SK-N-SH treated with all-trans-retinoic acid at 6 μM for 48 hours (cell line): ENCODE measurements at regions not wholly inside any gene's neighbourhood (a gene's known extent, or its start where the extent isn't known, plus 50 kb on each side); places are given as distances from the start of the nearest gene placed in this dataset.

ENCODE experiments used
- ATAC-seq: fragments of 200-7000 bp; cut with Tn5 transposase; 3 replicates; pipeline ENCODE4 v1.9.1; 2020; ENCODE audit warnings: mild to moderate bottlenecking, moderate library complexity
- ARNTL ChIP-seq: fragments of 450-650 bp; formaldehyde crosslinking; IDR thresholded peaks from 2 replicates; pipeline ENCODE4 v1.5.0; 2020; ENCODE audit warnings: low read depth, mild to moderate bottlenecking, moderate library complexity, borderline replicate concordance
- BACH2 ChIP-seq: fragments of 250-450 bp; sonication (Bioruptor Pico); IDR thresholded peaks from 2 replicates; pipeline ENCODE4 v1.9.0; 2021; ENCODE audit warnings: mild to moderate bottlenecking, borderline replicate concordance
- CSDC2 ChIP-seq: fragments of 250-450 bp; sonication (Bioruptor Pico); IDR thresholded peaks from 2 replicates; pipeline ENCODE4 v1.5.0; 2020; ENCODE audit warnings: mild to moderate bottlenecking, moderate library complexity
- CSRNP3 ChIP-seq: fragments of 250-450 bp; sonication (Bioruptor Pico); IDR thresholded peaks from 2 replicates; pipeline ENCODE4 v1.5.1; 2021; ENCODE audit warnings: mild to moderate bottlenecking, moderate library complexity
- OSR1 ChIP-seq: fragments of 250-450 bp; sonication (Bioruptor Pico); IDR thresholded peaks from 2 replicates; pipeline ENCODE4 v1.8.0; 2022; ENCODE audit warnings: moderate library complexity, mild to moderate bottlenecking, inconsistent platforms
- PATZ1 ChIP-seq: fragments of 250-450 bp; sonication (Bioruptor Pico); IDR thresholded peaks from 2 replicates; pipeline ENCODE4 v1.8.0; 2020; ENCODE audit warnings: mild to moderate bottlenecking, moderate library complexity, borderline replicate concordance
- PPARA ChIP-seq: fragments of 250-450 bp; sonication (Bioruptor Pico); IDR thresholded peaks from 2 replicates; pipeline ENCODE4 v1.5.0; 2020; ENCODE audit warnings: mild to moderate bottlenecking, borderline replicate concordance
- RARB ChIP-seq: fragments of 250-450 bp; sonication (Bioruptor Pico); IDR thresholded peaks from 2 replicates; pipeline ENCODE4 v1.8.0; 2021; ENCODE audit warnings: mild to moderate bottlenecking, moderate library complexity
- TCF4 ChIP-seq: fragments of 250-450 bp; sonication (Bioruptor Pico); IDR thresholded peaks from 2 replicates; pipeline ENCODE4 v1.8.0; 2021; ENCODE audit warnings: mild to moderate bottlenecking, moderate library complexity, borderline replicate concordance
- TOX ChIP-seq: fragments of 250-450 bp; sonication (Bioruptor Pico); IDR thresholded peaks from 2 replicates; pipeline ENCODE4 v1.8.0; 2021; ENCODE audit warnings: mild to moderate bottlenecking, moderate library complexity, borderline replicate concordance
- ZC3H10 ChIP-seq: fragments of 250-450 bp; sonication (Bioruptor Pico); IDR thresholded peaks from 2 replicates; pipeline ENCODE4 v1.5.1; 2021; ENCODE audit warnings: mild to moderate bottlenecking, moderate library complexity
- ZFP3 ChIP-seq: fragments of 250-450 bp; sonication (Bioruptor Pico); IDR thresholded peaks from 2 replicates; pipeline ENCODE4 v1.5.0; 2020; ENCODE audit warnings: mild to moderate bottlenecking, moderate library complexity
- ZNF565 ChIP-seq: fragments of 450-650 bp; formaldehyde crosslinking; conservative IDR thresholded peaks from 2 replicates; pipeline ENCODE4 v1.5.0; 2020; ENCODE audit warnings: low read depth, mild to moderate bottlenecking, moderate library complexity
- ZNF70 ChIP-seq: fragments of 450-650 bp; formaldehyde crosslinking; IDR thresholded peaks from 2 replicates; pipeline ENCODE4 v1.5.0; 2020; ENCODE audit warnings: mild to moderate bottlenecking, moderate library complexity
- ZNF8 ChIP-seq: fragments of 450-650 bp; formaldehyde crosslinking; IDR thresholded peaks from 2 replicates; pipeline ENCODE4 v1.5.0; 2020; ENCODE audit warnings: mild to moderate bottlenecking, moderate library complexity
- TF ChIP-seq, protein P1 (sequence below): fragments of 250-450 bp; sonication (Bioruptor Pico); IDR thresholded peaks from 2 replicates; pipeline ENCODE4 v1.5.1; 2020; ENCODE audit warnings: low read depth, mild to moderate bottlenecking, moderate library complexity
- TF ChIP-seq, protein P2 (sequence below): fragments of 250-450 bp; sonication (Bioruptor Pico); IDR thresholded peaks from 2 replicates; pipeline ENCODE4 v1.8.0; 2021; ENCODE audit warnings: low read depth, mild to moderate bottlenecking, moderate library complexity, borderline replicate concordance

- no peak for TF ChIP-seq CSRNP3 (CRISPR knock-in tag)
- TF ChIP-seq RARB (CRISPR knock-in tag), result no peak
- TF ChIP-seq ZNF70 (CRISPR knock-in tag), result no peak
- no peak for TF ChIP-seq ARNTL (CRISPR knock-in tag)
- TF ChIP-seq, protein P1, sequence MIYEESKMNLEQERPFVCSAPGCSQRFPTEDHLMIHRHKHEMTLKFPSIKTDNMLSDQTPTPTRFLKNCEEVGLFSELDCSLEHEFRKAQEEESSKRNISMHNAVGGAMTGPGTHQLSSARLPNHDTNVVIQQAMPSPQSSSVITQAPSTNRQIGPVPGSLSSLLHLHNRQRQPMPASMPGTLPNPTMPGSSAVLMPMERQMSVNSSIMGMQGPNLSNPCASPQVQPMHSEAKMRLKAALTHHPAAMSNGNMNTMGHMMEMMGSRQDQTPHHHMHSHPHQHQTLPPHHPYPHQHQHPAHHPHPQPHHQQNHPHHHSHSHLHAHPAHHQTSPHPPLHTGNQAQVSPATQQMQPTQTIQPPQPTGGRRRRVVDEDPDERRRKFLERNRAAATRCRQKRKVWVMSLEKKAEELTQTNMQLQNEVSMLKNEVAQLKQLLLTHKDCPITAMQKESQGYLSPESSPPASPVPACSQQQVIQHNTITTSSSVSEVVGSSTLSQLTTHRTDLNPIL, result no peak
Observed at GRCh38 chr4:27267970-27268355, 407.3 kb downstream of the STIM2 start (continued).

- no peak for TF ChIP-seq PPARA (CRISPR knock-in tag)
- TF ChIP-seq ZNF565 (CRISPR knock-in tag), result no peak
- TF ChIP-seq, all 23 proteins: peak for 0
- no peak for ATAC-seq
Observed at GRCh38 chr4:27270435-27270834, 409.8 kb downstream of the STIM2 start.

GRCh38 chr4:27271555-27271954, 410.9 kb downstream of the STIM2 start:
- ATAC-seq, result no peak

DNA sequence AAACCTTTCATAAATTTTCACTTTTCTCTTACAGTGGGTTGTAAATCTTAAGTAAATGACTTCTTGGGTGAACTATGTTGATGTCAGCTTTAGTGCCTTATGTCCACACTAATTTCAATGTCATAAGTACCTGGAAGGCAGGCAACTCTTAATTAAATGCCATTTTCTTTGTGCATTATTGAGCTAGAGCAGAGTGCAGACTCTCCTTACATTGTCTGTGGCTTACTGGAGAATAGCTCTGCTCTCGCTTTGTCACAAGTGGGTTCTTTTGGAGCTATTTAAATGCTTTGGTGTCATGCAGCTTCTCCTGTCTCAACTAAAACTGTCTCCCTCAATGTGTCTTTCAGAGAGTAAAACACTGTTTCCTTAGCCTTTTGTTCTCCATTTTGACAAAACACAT, 411.6 kb downstream of the STIM2 start:
- ATAC-seq, result no peak
- TF ChIP-seq, protein P1, result no peak
- no peak for TF ChIP-seq ZNF70 (CRISPR knock-in tag)
- no peak for TF ChIP-seq PATZ1

More at GRCh38 chr4:27271555-27271954, 410.9 kb downstream of the STIM2 start:
- TF ChIP-seq OSR1 (CRISPR knock-in tag), result no peak
- TF ChIP-seq ZNF70 (CRISPR knock-in tag), result no peak
- TF ChIP-seq TOX (CRISPR knock-in tag), result no peak
- no peak for TF ChIP-seq ZNF565 (CRISPR knock-in tag)
- TF ChIP-seq ARNTL (CRISPR knock-in tag), result no peak
- no peak for TF ChIP-seq PATZ1
- TF ChIP-seq ZFP3 (CRISPR knock-in tag), result no peak
- no peak for TF ChIP-seq RARB (CRISPR knock-in tag)
- TF ChIP-seq, protein P1, result no peak
- TF ChIP-seq BACH2, result no peak
- no peak for TF ChIP-seq ZC3H10
- no peak for TF ChIP-seq ZNF8 (CRISPR knock-in tag)

DNA sequence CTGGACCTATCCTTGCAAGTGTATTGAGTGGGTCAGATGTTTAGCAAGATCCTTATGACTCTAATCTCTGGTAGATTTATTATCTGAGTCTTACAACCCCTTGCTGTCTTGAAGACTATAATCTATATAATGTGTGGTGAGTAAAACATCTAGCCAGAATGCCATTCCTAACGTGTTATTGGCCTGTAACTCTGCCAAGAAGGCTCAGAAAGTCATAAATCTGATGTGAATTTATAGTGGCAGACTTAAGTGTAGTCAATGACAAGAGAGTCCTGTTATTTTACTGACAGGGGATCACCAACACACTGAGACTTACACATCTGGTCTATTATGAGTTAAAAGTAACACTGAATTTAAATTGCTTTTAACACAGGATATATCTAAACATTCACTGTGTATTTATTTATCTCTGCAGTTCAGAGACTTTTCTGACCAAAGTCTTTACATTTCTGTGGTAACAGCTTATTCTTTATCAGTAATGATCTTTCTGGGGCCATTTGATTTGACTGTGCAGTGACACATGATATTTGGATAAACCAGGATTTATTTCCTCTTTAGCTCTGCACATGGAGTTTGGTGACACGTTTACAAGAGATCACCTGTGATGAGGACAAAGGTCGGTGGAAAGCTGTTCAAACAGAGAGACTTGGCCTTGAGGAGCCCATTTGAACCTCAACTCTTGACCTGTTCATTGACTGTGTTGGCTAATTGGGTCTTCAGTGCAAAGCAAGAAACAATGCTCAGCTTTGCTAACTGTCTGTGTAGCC, 415.8 kb downstream of the STIM2 start:
- TF ChIP-seq ZNF8 (CRISPR knock-in tag) (no peak), CSDC2 (CRISPR knock-in tag) (no peak), TCF4 (no peak), PPARA (CRISPR knock-in tag) (no peak), ZNF565 (CRISPR knock-in tag) (no peak), ARNTL (CRISPR knock-in tag) (no peak), TOX (CRISPR knock-in tag) (no peak), PATZ1 (no peak)
- TF ChIP-seq, protein P2, sequence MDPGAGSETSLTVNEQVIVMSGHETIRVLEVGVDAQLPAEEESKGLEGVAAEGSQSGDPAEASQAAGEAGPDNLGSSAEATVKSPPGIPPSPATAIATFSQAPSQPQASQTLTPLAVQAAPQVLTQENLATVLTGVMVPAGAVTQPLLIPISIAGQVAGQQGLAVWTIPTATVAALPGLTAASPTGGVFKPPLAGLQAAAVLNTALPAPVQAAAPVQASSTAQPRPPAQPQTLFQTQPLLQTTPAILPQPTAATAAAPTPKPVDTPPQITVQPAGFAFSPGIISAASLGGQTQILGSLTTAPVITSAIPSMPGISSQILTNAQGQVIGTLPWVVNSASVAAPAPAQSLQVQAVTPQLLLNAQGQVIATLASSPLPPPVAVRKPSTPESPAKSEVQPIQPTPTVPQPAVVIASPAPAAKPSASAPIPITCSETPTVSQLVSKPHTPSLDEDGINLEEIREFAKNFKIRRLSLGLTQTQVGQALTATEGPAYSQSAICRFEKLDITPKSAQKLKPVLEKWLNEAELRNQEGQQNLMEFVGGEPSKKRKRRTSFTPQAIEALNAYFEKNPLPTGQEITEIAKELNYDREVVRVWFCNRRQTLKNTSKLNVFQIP (CRISPR knock-in tag), result no peak
- no peak for ATAC-seq
